GM12872 (cell line): ENCODE measurements at regions not wholly inside any gene's neighbourhood (a gene's known extent, or its start where the extent isn't known, plus 50 kb on each side); places are given as distances from the start of the nearest gene placed in this dataset.

ENCODE experiments used
- TF ChIP-seq, protein P1 (sequence below): IDR thresholded peaks from 3 replicates; pipeline ENCODE4 v1.5.1; 2011; ENCODE audit warnings: low read depth, mild to moderate bottlenecking, low read length, moderate library complexity; ENCODE audit not compliant: insufficient read depth

DNA sequence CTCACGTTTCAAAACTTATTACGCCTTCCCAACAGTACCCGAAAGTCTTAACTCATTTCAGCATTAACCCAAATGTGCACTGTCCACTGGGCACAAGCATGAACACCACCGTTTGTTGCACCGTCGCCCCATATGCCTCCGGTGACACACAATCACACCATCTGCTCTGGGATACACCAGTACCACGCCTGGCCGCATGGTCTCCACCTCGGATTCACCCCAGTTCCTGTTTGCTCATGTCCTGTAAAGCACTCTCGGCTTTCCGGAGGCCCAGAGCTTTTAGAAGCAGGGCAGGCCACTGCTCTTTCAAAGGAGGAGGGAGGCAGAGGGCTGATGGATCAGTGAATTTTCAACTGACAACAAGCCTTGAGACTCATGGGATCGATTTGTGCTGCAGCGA is 1570.0 kb upstream of the DEFB115 start:
- TF ChIP-seq, protein P1, sequence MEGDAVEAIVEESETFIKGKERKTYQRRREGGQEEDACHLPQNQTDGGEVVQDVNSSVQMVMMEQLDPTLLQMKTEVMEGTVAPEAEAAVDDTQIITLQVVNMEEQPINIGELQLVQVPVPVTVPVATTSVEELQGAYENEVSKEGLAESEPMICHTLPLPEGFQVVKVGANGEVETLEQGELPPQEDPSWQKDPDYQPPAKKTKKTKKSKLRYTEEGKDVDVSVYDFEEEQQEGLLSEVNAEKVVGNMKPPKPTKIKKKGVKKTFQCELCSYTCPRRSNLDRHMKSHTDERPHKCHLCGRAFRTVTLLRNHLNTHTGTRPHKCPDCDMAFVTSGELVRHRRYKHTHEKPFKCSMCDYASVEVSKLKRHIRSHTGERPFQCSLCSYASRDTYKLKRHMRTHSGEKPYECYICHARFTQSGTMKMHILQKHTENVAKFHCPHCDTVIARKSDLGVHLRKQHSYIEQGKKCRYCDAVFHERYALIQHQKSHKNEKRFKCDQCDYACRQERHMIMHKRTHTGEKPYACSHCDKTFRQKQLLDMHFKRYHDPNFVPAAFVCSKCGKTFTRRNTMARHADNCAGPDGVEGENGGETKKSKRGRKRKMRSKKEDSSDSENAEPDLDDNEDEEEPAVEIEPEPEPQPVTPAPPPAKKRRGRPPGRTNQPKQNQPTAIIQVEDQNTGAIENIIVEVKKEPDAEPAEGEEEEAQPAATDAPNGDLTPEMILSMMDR, result no peak

DNA sequence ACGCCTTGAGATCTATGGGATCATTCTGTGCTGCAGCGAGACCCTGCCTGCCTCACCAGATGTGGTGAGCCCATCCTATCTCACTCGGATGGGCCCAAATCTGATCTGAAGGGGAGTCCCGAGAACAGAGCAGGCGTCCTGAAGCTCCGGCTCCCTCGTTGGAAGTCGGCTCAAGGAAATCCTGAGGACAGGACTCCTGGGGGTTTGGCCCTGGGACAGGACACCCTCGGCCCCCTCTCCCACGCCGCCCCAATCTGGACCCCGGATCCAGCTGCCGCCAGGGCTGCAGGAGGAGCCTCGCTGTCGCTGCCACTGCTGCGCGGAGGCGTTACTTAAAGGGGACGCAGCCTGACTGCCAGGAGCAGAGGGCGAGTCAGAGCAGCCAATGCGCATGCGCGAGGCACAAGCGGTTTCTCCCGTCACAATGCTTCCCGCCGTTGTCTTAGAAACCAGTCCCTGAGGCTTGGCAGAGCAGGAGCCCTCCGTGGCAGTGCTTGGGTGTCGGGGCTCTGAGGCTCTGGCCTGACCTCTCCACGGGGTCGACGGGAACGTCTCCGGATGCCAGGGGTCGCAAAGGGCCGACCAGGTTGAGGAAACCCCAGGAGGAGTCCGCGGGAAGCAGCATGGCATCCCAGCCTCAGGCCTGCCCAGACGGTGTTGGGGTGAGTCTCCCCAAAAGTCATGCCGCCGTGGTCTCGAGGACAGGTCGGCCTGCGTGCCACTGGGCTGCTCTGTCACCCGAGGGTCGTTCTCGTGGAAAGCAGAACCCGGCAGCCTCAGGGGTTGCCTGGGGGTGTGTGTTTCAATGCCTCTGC is 1567.8 kb upstream of the DEFB115 start:
- TF ChIP-seq, protein P1, result no peak

DNA sequence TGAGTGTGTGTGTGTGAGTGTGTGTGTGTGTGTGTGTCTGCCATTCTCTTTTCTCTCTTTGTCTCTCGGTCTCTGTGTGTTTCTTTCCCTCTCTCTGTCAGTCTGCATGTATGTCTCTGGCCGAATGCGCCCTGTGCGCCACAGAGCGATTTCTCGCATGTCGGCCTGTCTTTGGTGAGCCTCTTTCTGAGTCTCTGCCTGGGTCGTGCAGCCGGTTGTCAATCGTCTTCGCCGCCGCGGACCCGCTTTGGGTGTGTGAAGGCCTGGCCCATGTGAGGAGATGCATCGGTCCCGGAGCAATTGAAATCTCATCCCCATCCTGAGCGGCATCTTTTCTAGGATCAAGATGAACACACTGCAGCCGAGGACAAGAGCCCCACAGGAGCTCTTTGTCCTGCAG is 1567.2 kb upstream of the DEFB115 start:
- TF ChIP-seq, protein P1, result no peak

DNA sequence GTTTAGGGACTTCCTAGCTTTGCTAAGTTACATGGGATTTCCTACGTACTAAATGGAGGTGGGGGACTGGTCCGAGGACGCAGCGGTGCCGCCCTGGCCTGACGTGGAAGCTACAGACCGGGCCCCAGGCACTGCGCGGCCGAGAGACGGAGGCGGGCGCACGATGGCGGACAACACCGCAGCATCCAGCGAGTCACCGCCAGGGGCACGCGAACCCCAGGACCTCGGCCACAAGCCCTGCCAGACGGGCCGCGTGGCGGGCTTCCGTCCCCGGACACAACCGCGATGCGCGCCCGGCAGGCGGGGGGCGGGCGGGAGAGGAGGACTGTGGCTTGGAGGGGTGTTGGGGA is 1516.9 kb upstream of the DEFB115 start:
- TF ChIP-seq, protein P1, result no peak

DNA sequence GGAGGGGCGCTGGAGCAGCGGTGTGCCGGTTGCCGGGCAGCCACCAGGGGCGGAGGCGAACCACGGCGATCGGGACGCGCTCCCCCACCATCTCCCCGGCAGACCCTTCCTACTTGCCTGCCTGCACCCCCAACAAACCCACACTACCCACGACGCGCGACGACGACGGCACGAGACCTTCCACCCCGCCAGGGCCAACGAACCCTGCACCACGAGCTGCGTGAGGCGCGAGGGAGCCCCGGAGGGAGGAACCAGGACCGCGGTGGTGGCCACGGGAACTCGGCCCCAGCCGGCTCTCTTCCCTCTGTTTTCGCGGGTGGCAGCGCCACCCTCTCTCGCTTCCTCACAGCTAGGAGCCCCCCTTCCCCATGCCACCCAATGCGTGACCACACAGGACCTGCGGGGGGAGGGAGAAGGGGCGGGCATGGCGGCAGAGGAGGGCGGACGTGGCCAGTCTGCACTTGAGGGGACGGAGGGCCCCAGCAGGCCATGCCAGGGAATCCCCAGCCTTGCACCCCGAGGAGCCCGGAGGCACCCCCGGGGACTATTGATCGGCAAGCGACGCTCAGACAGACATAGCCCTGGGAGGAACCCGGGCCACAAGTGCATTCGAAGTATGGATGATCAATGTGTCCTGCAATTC is 1516.4 kb upstream of the DEFB115 start:
- TF ChIP-seq, protein P1, result no peak

DNA sequence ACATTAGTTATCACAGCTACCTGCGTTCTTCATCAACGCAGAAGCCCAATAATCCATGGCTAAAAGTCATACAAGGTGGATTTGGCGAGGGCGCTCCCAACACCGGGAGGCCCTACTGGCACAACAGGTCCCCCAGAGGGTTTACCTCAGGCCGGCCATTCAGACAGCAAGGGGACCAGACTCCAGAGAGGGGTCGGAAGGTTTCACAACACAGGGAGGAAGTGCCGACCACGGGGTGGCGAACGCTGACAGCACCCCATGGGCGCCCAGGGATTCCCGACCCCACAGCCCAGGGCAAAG is 1515.9 kb upstream of the DEFB115 start:
- TF ChIP-seq, protein P1, result no peak

DNA sequence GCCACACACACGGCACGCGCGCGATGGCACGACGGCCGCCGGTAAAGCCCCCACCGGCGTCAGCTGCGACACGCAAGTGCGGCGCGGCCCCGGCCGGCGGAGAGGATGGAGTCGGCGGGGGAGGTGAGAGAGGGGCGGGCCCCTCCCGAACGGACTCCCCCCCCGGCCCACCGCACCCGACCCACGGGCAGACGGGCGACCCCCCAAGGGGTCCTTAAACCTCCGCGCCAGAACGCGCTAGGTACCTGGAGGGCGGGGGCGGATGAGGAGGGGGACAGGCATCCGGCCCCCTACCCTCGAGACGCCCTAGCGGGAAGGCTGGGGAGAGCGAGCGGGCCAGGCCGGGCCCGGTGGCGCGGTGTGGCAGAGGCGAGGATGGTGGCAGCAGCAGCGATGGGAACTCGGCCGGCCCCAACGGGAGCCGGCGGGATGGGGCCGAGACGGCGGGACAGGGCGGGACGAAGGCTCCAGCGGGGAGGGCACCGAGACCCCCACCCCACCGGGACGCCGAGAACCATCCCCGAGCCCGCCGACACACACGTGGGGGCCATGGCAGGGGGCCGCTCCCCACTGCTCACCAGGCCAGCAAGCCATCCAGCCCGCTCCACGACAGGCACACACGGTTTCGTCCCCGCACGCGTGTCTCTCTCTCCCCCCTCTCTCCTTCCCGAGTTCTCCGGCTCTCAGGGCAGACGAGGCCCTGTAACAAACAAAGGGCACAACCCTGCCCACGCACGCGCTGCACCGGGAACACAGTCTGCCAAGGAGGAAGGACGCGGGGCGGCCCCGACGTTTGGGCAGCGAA is 1515.4 kb upstream of the DEFB115 start:
- TF ChIP-seq, protein P1, result no peak
